Effector CD4-positive, alpha-beta T cell (primary cell): ENCODE measurements at regions not wholly inside any gene's neighbourhood (a gene's known extent, or its start where the extent isn't known, plus 50 kb on each side); places are given as distances from the start of the nearest gene placed in this dataset.

Experiments used
- DNase-seq: peaks from one replicate; pipeline ENCODE4 v3.0.0-alpha.2; 2020

DNA sequence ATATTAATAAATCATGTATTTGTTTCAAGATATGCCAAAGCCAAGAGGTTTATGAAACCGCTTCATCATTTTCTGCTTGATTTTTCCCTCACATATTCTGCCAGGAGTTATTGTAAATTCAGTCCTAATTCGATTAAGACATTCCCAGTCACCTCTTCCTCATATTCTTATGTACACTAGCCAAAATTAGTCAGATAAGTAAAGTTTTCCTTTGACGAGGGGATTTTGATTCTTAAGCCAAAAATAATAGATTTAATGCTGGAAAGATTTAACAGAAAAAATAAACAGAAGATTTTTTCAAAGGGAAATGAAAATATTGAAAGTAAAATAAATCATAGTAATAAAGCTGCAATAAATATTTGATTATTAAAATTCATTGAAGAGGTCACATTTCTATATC lies 51.0 kb upstream of the VEGFC start:
- no peak for DNase-seq

DNA sequence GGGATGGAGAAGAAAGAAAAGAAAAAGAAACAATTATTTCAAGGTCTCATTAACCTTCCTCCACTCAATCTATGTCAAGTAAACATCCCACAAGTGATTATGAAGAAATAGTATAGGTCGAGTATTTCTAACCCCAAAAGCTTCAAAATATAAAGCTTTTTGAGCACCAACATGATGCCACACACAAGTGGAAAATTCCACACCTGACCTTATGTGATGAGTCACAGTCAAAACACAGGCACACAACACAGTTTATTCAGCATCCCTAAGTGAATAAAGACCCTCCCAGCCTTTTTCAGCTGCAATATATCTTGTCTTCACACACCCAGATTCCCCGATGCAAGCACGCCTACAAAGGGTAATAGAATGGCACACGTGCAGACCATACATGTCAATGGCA lies 51.7 kb upstream of the VEGFC start:
- no peak for DNase-seq

DNA sequence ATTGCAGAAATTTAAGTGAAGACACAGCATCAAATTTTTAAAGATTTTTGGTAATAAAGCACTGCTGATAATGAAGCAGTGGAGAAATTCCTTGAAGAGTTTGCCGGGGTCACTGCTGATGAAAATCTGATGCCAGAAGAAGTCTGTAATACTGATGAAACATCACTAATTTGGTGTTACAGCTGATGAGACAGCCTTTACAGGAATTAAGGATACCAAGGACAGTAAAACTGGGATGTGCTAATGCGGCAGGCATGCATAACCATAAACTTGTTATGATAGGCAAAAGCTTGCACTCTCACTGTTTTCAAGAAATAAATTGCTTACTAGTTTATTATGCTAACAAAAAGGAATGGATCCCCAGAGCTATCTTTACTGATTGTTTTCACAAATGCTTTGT lies 52.9 kb upstream of the VEGFC start:
- DNase-seq: no peak

DNA sequence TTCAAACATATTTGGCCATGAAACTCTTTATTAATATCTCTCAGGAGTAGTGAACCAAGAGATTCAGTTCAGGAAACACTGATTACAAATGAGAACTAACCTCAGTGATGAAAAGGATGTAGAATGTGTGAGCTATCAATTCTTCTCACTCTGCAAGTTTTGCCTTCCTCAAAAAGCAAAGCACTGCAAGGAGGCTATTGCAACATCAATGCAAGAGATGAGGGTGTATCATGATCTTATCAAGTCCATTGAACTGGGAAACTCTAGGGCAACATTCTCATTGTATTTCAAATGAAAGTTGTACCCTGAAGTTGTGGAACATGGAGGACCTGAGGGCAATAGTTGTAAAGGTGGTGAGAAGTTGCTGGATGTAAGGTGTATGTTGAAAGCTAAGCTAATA lies 56.4 kb upstream of the VEGFC start:
- DNase-seq: no peak

DNA sequence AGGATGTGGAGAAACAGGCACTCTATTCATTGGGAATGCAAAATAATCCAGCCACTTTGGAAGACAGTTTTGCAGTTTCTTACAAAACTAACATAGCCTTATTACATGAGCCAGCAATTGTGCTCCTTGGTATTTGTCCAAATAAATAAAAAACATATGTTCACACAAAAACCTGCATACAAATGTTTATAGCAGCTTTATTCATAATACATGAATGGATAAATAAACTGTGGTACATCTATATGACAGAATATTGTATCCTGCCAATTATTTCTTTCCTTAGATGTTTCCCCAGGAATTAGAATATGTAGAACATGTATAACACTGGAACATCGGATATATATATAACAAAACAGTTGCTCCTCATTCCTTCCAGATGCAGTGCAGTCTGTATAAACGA lies 57.7 kb upstream of the VEGFC start:
- no peak for DNase-seq

DNA sequence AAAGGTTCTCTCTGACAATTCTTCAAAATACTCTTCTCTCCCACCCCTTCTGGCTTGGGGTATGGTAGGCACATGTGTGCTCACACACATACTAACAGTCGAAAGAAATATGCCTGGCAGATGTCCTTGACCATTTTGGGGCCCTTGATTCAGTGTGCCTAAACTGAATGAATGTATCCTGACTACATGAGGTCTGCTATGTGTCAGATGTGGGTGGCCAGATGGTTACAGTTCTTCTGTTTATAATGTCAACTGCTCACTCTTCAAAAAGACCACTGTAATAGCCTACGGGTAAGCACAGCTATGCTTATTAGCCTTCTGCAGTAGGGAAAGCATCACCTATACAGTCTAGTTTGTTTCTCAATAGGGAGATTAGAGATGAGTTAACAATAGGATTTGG lies 63.7 kb upstream of the VEGFC start:
- DNase-seq: no peak

DNA sequence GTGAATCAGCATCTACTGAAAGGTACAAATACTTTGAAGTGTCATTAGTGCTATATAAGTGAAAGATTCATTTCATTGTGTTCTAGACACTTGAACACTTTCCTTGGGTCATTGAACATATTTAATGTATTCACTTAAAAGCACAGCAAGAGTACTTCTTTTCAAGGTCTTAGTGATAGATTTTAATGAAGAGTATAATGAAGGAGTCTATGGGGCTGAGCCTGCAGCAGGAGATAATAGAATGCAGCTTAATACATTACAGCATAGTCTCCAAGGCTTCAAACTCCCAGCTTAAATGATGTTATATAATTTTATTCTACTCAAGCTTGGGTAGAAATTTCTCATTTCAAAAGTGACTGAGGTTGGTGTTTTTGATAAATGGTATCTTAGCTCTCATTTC lies 66.1 kb upstream of the VEGFC start:
- DNase-seq: no peak

DNA sequence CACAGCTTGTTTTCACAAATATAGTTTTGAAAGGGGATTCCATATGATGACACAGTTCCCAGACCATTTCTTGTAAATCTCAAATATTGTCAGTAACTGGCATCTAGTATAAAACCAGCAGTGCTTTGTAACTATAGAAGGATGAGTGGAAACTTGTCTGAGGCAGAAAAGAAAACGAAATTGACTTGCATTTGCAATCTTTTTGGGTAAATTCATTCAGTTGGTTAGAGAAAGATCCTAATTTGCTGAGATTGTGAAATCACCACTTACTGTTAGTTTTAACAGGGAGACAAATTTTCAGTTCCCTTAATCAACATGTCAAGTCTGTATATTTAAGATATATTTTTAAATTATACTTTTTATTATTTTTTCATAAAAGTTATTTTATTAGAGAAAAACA lies 71.5 kb upstream of the VEGFC start:
- no peak for DNase-seq

DNA sequence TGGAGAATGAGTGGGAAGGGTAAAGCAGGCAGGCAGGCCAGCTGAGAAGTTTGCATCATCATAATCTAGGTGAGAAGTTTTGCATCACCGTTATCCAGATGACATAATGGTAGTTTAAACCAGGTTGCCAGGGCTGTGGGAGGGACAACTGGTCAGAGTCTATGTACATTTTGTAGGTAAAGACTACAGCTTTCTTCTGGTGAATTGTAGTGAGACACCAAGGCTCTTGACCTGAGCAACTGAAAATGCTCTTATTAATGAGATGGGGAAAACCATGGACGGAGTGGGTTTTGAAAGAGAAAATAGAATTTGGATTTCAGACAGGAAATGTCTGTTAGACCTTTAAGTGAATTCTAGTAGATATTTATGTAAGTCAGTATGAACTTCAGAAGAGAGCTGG lies 76.0 kb upstream of the VEGFC start:
- no peak for DNase-seq

DNA sequence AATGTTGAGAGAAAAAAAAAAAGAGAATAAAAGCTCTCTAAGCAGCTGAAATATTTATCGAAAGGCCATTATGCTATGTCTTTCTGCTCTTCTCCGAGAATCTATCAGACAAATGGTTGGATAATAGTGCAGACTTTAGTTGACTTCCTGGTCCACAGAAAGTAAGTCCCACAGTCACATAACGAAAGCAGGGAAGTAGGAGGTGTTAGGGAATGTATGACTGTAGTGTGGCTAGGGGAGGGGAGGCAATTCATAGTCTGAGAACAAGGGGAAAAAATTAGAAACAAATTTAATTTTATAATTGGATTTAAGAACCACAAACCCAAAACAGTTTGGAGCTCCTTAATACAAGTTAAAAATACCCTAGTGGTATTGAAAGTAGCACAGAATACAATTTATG lies 79.7 kb upstream of the VEGFC start:
- no peak for DNase-seq

DNA sequence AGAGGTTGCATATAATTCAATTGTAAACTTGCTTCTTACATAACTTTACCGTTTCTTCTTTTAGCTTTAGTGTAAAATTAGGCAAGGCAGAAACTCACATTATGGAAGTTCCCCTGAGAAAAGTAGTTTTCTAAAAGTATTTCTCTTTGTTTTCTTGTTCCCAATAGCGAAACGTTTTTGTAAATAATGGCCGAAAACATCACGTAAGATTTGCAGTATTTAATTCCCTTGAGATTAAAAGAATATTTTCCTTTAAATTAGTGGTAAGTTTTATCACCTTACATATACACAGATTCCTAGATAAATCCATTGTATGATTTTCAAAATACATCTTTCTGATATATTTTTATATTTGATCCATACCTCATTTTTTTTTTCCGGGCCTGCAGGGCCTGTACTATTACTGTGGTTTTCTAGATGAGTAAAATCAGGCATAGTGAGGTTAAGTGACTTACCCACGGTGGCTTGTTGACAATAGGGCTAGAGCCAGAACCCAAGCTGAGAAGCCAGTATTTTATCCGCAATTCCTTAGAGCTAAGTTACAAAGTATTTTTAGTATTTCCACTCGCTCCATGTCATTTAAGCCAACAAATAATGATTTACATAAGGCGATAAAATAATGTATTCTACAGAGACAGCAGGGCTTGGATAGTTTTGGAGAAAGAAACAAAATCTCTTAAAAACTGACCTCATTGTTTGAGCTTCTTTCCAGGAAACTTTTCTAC lies 82.2 kb upstream of the VEGFC start:
- DNase-seq: no peak

DNA sequence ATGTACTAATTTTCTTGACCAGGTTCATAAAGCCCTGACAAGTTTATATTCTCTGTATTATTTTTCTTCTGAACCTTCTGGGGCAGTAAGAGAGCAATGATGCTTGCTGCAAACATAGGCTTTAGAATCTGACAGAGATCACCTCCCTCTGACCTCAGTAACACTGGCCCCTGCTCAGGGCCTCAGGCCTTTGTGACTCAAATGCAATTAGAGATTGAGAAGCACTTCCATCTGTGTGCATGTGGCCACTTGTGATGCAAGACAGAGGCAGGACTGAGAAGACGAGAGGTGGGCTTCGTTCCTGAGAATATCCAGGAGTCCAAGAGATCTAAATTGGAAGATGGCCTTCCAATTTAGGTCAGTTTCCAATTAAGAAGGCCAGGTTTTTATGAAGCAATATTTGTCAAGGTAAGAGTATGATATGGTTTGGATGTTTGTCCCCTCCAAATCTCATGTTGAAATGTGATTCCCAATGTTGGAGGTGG lies 82.8 kb upstream of the VEGFC start:
- DNase-seq: no peak

DNA sequence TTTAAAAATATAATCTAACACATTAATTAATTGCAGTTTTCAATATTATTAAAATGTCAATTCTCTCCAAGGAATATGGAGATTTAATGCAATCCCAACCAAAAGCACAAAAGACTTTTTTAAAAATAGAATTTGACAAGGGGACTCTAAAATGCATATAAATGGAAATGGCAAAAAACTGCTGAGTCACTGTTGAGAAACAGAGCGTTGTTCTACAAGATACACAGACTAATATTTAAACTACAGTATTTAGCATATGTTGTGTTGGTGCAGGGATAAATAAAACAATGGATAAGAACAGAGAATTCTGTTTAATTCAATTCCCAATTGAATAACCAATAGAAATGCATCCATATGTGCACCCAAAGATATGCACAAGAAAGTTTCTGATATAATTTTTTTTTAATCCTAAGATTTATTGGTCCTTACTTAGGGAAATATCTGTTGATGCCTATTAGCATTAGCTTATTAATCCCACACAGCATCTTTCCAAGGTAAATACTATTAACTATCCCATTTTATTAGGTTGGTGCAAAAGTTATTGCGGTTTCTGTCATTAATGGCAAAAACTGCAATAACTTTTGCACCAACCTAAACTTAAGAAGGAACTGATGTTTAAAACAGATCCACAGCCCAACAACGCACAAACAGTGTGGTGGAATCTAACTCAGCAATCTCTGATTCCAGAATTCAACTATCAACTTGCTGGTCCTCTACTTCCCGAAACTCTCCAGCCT lies 86.8 kb upstream of the VEGFC start:
- no peak for DNase-seq

DNA sequence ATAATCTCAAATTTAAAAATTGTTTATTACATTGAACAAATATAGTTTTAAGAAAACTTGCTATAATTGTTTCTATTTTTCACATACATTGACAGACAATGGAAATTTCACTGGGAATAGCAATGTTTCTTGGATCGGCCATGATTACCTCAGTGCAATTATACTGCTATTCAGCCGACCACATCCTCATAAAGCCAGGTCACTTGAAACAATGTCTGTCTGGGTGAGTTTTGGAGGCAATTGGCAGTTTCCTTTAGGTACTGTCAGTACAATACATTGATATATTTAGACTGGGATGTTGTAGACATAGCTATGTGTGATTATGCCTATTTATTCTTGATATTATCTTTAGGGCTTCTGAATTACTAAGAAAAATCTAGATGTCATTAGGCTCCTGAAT lies 89.5 kb upstream of the VEGFC start:
- no peak for DNase-seq

DNA sequence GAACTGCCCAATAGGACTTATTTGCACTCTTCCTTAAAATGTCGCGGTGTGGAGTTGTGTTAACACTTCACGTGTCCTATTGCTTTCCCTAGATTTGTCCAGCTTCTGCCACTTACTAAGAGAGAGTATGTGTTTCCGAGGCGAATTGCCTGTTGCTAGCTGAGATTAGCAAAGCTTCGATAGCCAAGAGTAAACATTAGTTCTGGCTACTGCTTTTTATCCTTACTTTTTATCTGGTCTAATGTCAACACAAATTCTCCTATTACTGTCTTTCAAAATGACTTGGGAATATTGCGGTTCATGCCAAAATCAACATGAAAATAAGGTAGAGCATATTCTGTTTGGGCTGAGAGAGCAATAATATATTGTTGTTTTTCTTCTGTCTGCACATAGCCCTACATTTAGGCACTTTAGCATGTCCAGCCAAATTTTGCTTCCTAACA lies 90.4 kb upstream of the VEGFC start:
- no peak for DNase-seq

DNA sequence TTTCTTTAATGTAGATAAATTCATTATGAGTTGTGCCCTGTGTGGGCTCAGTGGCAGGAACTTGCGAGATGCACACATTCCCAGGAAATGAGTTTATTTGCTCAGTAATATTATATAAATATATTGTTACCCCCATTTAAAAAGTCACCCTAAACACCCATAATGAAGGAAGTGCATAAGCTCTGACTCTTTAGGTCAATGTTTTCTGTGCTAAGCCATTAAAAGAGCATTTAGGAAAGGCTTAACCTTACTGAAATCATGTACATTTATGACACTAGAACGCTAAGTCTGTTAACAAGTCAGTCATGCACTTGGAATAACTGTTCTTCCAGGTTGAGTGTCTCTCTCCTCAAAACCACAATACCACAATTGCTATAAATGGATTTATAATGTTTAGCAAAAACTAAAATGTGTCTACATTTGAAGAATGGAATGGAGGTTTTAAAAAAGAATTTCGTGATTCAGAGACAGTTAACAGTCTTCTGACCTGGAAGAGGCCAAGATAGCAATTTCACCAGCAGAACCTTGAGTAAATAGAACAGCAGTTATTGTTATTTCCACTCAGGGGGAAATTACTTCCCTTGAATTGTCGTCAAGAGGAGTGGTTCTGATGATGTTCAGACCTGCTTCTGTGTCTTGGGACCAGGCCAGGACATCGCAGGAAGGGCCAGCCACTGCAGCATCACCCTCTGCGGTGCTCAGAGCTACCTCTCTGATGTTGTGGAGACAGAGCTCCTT lies 91.1 kb upstream of the VEGFC start:
- no peak for DNase-seq

DNA sequence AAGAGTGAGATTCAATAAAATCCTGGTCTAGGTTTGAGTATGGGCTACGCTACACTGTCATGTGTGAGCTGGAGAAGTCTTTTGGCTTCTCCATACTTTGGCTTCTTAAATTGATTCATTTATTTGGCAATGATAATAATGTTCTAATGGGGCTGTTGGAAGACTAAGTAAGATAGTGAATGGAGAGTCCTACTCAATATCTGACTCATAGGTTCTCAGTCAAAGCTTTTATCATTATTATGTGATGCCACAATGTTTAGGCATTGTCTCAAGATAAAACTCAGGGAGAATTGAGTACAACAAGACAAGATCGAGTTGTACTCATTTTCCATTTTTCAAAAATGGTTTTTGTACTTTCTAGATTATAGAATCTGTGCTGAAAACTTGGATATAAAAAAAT lies 92.5 kb upstream of the VEGFC start:
- DNase-seq: no peak

DNA sequence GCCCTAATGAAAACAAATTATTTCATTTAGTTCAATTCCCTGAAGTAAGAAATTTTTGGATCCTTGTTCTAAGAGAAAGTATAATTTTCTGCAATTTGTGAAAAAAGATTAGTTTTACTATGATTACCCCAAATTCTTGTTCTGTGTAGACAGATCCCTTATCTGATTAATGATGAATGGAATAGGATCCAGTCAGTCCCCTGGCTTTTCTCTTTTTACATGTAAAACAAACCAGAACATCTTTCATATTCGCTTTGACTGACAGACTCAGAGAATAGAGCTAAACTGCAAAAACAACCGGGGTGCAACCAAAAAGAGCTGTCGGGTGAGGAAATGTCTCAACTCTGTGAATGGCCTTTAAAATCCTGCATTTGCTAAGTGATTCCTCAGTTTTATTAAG lies 93.4 kb upstream of the VEGFC start:
- DNase-seq: no peak

DNA sequence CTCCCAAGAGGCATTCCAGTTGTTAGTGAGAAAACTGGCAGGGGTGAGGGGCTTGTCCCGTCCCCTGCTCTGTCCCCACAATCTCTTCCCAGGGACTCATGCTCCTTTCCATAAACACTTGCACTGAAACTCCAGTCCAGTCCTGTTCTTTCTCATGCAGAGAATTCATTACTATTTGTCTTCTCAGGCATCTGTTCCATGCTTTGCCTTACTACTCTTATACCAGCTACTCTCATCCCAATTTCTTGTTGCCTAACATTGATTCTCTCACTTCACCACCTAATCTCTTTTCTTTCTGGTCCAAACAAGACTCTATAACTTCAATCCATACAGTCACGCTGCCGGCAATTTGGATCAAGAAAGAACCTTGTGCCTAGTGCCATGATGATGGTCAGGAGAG lies 97.1 kb upstream of the VEGFC start:
- DNase-seq: no peak

DNA sequence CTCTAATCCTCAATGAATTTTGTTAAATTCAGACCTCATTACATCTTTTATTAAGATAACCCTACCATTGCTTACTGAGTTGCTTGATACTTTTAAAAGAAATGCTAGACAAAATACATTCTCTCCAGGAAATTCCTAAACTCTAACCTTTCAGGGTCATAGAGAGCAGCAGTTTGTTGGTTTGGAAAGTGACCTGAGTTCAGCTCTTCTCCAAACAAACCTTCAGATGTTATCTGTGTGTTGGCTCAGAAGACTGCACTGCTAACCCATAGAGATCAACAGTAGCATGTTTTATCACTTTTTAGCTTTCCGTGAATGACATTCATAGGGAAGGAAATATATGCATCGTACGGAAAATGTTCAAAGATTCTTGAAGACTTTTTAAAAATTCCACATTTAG lies 101.8 kb upstream of the VEGFC start:
- no peak for DNase-seq

DNA sequence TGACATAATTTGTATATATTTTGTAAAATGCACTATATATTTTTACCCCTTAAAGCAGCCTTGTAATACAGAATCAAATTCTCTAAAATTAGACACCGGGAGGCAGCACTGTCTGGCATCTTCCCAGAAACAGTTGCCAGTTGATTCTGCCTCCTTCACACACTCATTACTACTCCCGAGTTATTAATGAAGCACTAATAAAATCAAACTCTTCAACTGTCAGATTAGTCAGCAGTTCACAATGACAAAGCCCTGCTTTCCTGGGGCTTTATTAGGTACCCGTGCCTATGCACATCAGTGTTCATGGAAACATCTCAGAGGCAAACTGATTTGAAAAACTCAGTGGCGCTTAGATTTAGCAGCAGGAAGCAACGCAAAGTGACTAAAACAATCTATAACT lies 103.5 kb upstream of the VEGFC start:
- no peak for DNase-seq

DNA sequence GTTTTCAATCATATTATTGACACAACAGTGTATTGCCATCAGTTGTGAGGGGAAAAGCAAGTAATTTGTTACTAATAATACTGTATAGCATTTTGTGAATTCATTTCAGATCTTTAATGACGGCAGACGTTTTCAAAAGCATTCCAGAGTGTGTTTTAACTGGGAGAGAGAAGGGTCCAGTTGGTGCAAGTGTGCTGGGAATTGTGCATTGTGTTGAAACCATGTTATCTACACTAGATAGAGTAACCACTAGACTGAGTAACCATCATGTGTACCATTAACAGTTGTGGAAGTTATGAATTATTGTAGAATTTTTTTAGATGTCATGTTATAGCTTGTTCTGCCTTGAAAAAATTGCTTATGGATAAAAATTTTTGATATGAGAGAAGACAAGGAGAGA lies 104.5 kb upstream of the VEGFC start:
- DNase-seq: no peak

DNA sequence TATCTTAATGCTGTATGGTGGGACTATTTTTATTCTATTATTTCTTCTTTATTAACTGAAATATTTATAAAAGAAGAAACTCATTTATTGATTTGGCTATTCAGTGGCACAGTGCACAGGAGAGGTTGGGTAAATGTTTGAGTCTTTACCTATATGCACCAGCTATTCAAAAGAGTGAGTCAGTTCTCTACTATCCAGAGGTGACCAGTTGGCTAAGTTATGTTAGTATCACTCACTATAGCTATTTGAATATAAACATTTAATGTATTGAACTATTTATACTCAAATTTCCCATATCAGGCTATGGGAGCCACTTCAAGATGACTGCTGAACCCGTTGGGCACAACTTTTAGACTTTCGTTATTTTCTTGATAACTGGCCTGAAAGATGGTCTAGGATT lies 106.1 kb upstream of the VEGFC start:
- no peak for DNase-seq
